IMR-90 (cell line): ENCODE measurements at regions not wholly inside any gene's neighbourhood (a gene's known extent, or its start where the extent isn't known, plus 50 kb on each side); places are given as distances from the start of the nearest gene placed in this dataset.

Experiments
- ATAC-seq: fragments of 200-7000 bp; cut with Tn5 transposase; 2 replicates; pipeline ENCODE4 v1.9.1; 2020; ENCODE audit warnings: low read depth, mild to moderate bottlenecking, moderate library complexity
- BruUV-seq: library from RNA; stranded (reverse); fragments of 400-500 nt; replicated peaks from 2 replicates; lab custom pipeline; 2021; lab: Mats Ljungman, UMichigan
- CTCF ChIA-PET: fragments of 300-600 bp; formaldehyde crosslinking; extraction: SDS; loops from one replicate; lab custom pipeline; 2021; ENCODE audit warnings: antibody characterized with exemption; lab: Yijun Ruan, JAX
- POLR2A ChIA-PET: fragments of 300-600 bp; sonication (Branson Sonifier 250); formaldehyde crosslinking; loops from one replicate; lab custom pipeline; 2022; ENCODE audit warnings: antibody characterized with exemption; ENCODE audit not compliant: unreplicated experiment; lab: Charles Lee
- DNase-seq: peaks from one replicate; pipeline ENCODE4 v3.0.0; 2013
- H2AFZ ChIP-seq: replicated peaks from 2 replicates; pipeline ENCODE3; 2013; ENCODE audit warnings: low read length, mild to moderate bottlenecking; ENCODE audit not compliant: poor library complexity
- H2AK5ac ChIP-seq: 2 replicates; pipeline ENCODE4 v1.6.1; 2013; ENCODE audit warnings: low read depth, low read length, inconsistent platforms
- H2AK9ac ChIP-seq: replicated peaks from 2 replicates; pipeline ENCODE3; 2013; ENCODE audit warnings: mild to moderate bottlenecking, low read depth, low read length, moderate library complexity; ENCODE audit not compliant: poor library complexity
- H2BK120ac ChIP-seq: 2 replicates; pipeline ENCODE4 v1.6.1; 2013; ENCODE audit warnings: low read depth, low read length, inconsistent platforms
- H2BK15ac ChIP-seq: 3 replicates; pipeline ENCODE4 v1.6.1; 2013; ENCODE audit warnings: low read depth, low read length, inconsistent platforms
- H2BK20ac ChIP-seq: 2 replicates; pipeline ENCODE4 v1.6.1; 2013; ENCODE audit warnings: low read depth, mild to moderate bottlenecking, inconsistent platforms, low read length, moderate library complexity
- H2BK5ac ChIP-seq: 2 replicates; pipeline ENCODE4 v1.6.1; 2013; ENCODE audit warnings: mild to moderate bottlenecking, low read depth, low read length, inconsistent platforms; ENCODE audit not compliant: poor library complexity, severe bottlenecking
- H3K14ac ChIP-seq: replicated peaks from 2 replicates; pipeline ENCODE4 v1.6.1; 2013; ENCODE audit warnings: low read depth, low read length, inconsistent platforms
- H3K18ac ChIP-seq: 2 replicates; pipeline ENCODE4 v1.6.1; 2013; ENCODE audit warnings: low read depth, low read length, control low read depth
- H3K23ac ChIP-seq: 2 replicates; pipeline ENCODE4 v1.6.1; 2013; ENCODE audit warnings: low read depth, low read length, inconsistent platforms
- H3K27ac ChIP-seq: 2 replicates; pipeline ENCODE4 v1.5.1; 2013; ENCODE audit warnings: mild to moderate bottlenecking, control low read depth, low read length; ENCODE audit not compliant: insufficient read depth
- H3K27me3 ChIP-seq: 2 replicates; pipeline ENCODE4 v1.6.1; 2013; ENCODE audit warnings: low read length; ENCODE audit not compliant: control insufficient read depth, insufficient read depth
- H3K36me3 ChIP-seq: 2 replicates; pipeline ENCODE4 v1.6.1; 2013; ENCODE audit warnings: low read length, mixed read lengths; ENCODE audit not compliant: control insufficient read depth, insufficient read depth
- H3K4ac ChIP-seq: 2 replicates; pipeline ENCODE4 v1.6.1; 2013; ENCODE audit warnings: low read depth, low read length, inconsistent platforms
- H3K4me1 ChIP-seq: 2 replicates; pipeline ENCODE4 v1.6.1; 2013; ENCODE audit warnings: low read length, mixed read lengths; ENCODE audit not compliant: control insufficient read depth, insufficient read depth
- H3K4me2 ChIP-seq: 2 replicates; pipeline ENCODE4 v1.6.1; 2013; ENCODE audit warnings: low read depth, mild to moderate bottlenecking, control low read depth, low read length, moderate library complexity
- H3K4me3 ChIP-seq: 2 replicates; pipeline ENCODE4 v1.5.1; 2013; ENCODE audit warnings: low read depth, mild to moderate bottlenecking, control low read depth, low read length, moderate library complexity; ENCODE audit not compliant: insufficient read depth
- H3K56ac ChIP-seq: 2 replicates; pipeline ENCODE4 v1.6.1; 2013; ENCODE audit warnings: low read length, inconsistent platforms; ENCODE audit not compliant: insufficient read depth; ENCODE audit errors: extremely low read depth
- H3K79me1 ChIP-seq, 2 experiments: 2 replicates each; pipeline ENCODE4 v1.6.1; 2013; ENCODE audit warnings: low read length in 2 of 2, inconsistent platforms in 1 of 2, low read depth in 1 of 2
- H3K9ac ChIP-seq: 2 replicates; pipeline ENCODE4 v1.6.1; 2013; ENCODE audit warnings: low read depth, low read length, control low read depth
- H3K9me1 ChIP-seq: 2 replicates; pipeline ENCODE4 v1.6.1; 2013; ENCODE audit warnings: low read length, inconsistent platforms; ENCODE audit not compliant: insufficient read depth
- H3K9me3 ChIP-seq: 2 replicates; pipeline ENCODE4 v1.6.1; 2013; ENCODE audit warnings: low read length; ENCODE audit not compliant: control insufficient read depth, insufficient read depth
- H4K20me1 ChIP-seq: 2 replicates; pipeline ENCODE4 v1.6.1; 2013; ENCODE audit warnings: low read length, inconsistent platforms; ENCODE audit not compliant: insufficient read depth
- H4K5ac ChIP-seq: 2 replicates; pipeline ENCODE4 v1.6.1; 2013; ENCODE audit warnings: mild to moderate bottlenecking, low read depth, low read length, control low read depth
- H4K8ac ChIP-seq, 2 experiments: 2 replicates each; pipeline ENCODE4 v1.6.1; 2013; ENCODE audit warnings: low read depth in 2 of 2, low read length in 2 of 2, control low read depth in 1 of 2, inconsistent platforms in 1 of 2
- H4K91ac ChIP-seq: 2 replicates; pipeline ENCODE4 v1.6.1; 2013; ENCODE audit warnings: low read depth, low read length, inconsistent platforms; ENCODE audit not compliant: insufficient read depth
- BHLHE40 ChIP-seq: fragments of 150-350 bp; IDR thresholded peaks from 2 replicates; pipeline ENCODE4 v1.6.1; 2016; ENCODE audit warnings: mild to moderate bottlenecking, low read depth, low read length
- CEBPB ChIP-seq: IDR thresholded peaks from 2 replicates; pipeline ENCODE4 v1.6.1; 2012; ENCODE audit warnings: low read depth, low read length, improper control_type of control experiment
- CTCF ChIP-seq: conservative IDR thresholded peaks from 2 replicates; pipeline ENCODE4 v1.5.1; 2012; ENCODE audit warnings: mild to moderate bottlenecking, low read depth, low read length, improper control_type of control experiment
- NFE2L2 ChIP-seq: fragments of 150-350 bp; IDR thresholded peaks from 2 replicates; pipeline ENCODE4 v1.6.1; 2016; ENCODE audit warnings: low read depth, mild to moderate bottlenecking, low read length
- POLR2A ChIP-seq: IDR thresholded peaks from 2 replicates; pipeline ENCODE4 v1.6.1; 2012; ENCODE audit warnings: mild to moderate bottlenecking, low read depth, low read length
- RAD21 ChIP-seq: IDR thresholded peaks from 2 replicates; pipeline ENCODE4 v1.6.1; 2012; ENCODE audit warnings: low read length, improper control_type of control experiment
- SMC3 ChIP-seq: fragments of 150-350 bp; IDR thresholded peaks from 2 replicates; pipeline ENCODE4 v1.6.1; 2016; ENCODE audit warnings: low read depth, mild to moderate bottlenecking, antibody characterized with exemption, low read length, moderate library complexity
- USF2 ChIP-seq: fragments of 150-350 bp; IDR thresholded peaks from 2 replicates; pipeline ENCODE4 v1.6.1; 2017; ENCODE audit warnings: mild to moderate bottlenecking, antibody characterized with exemption, low read length, low read depth
- WGBS, 2 experiments: methylation state at CpG; one replicate each; pipeline versions ENCODE4 v1.1.5 to v1.1.7; 2013; ENCODE audit warnings: missing lambda C conversion rate in 2 of 2; ENCODE audit not compliant: insufficient read length in 1 of 2; ENCODE audit errors: extremely low coverage in 2 of 2; 5-methylcytosine and 5-hydroxymethylcytosine counted together
- dilution Hi-C: fragments of 300-500 bp; cut with HindIII; formaldehyde crosslinking; loops from one replicate; pipeline ENCODE4 v1.14.3; 2018; ENCODE audit warnings: low sequenced_read_pairs; ENCODE audit not compliant: unreplicated experiment
- in situ Hi-C: fragments of 300-500 bp; cut with MboI; formaldehyde crosslinking; loops from 3 replicates; pipeline ENCODE4 v1.14.3; 2019; ENCODE audit warnings: low sequenced_read_pairs, inconsistent platforms, mixed read lengths
- intact Hi-C: fragments of 100-400 bp; cut with micrococcal nuclease; formaldehyde crosslinking; loops from 2 replicates; pipeline ENCODE4 v1.10.0; 2022

- ChIA-PET POLR2A (no interaction called here), CTCF (no interaction called here)
- Histone ChIP-seq H3K79me1 (no peaks in the 10 kb centered on the region), H4K20me1 (no peaks in the 10 kb centered on the region), H4K91ac (no peak overlapping the region), H3K4me3 (no peak overlapping the region), H3K27ac (no peak overlapping the region), H3K18ac (no peak overlapping the region), H2AFZ (no peak overlapping the region), H3K9ac (no peak overlapping the region), H2AK5ac (no peak overlapping the region), H3K4me2 (no peak overlapping the region), H3K4me1 (peaks cover 2% of the 10 kb centered on the region; the same call in 1 of the 2 replicates), H3K14ac (no peak overlapping the region), H3K56ac (no peak overlapping the region), H3K4ac (no peak overlapping the region), H3K9me3 (0 out of 2 replicates have a peak, but pooled peaks cover 2% of the 10 kb centered on the region), H4K8ac (no peak overlapping the region), H2BK15ac (no peak overlapping the region), H2BK120ac (no peak overlapping the region), H4K5ac (no peak overlapping the region), H3K23ac (no peak overlapping the region), H3K9me1 (no peaks in the 10 kb centered on the region), H3K36me3 (no peaks in the 10 kb centered on the region), H2BK5ac (no peak overlapping the region), H3K27me3 (no peaks in the 10 kb centered on the region), H2BK20ac (no peak overlapping the region), H2AK9ac (no peak overlapping the region)
- ATAC-seq = no peak
- WGBS, 2 experiments = 100% methylated on average over 1 of the region's 4 CpGs; no CpG with 5 or more reads in 1 of the 2 experiments
- DNase-seq = no peak
- BruUV-seq = no TSS peak
- in situ Hi-C loops (no loop called here), dilution Hi-C loops (no loop called here), intact Hi-C loops (no loop called here)
- no peak for TF ChIP-seq CTCF
- no peak for TF ChIP-seq POLR2A
- TF ChIP-seq USF2 = no peak
- TF ChIP-seq RAD21 = no peak
- no peak for TF ChIP-seq BHLHE40
- TF ChIP-seq NFE2L2 = no peak
- peak; percentile 65 for TF ChIP-seq CEBPB
- no peak for TF ChIP-seq SMC3
Observed at GRCh38 chr2:172182624-172183023, 79.9 kb upstream of the DLX2 start.
